ENCODE measurements at regions not wholly inside any gene's neighbourhood (a gene's known extent, or its start where the extent isn't known, plus 50 kb on each side); places are given as distances from the start of the nearest gene placed in this dataset.

DNA sequence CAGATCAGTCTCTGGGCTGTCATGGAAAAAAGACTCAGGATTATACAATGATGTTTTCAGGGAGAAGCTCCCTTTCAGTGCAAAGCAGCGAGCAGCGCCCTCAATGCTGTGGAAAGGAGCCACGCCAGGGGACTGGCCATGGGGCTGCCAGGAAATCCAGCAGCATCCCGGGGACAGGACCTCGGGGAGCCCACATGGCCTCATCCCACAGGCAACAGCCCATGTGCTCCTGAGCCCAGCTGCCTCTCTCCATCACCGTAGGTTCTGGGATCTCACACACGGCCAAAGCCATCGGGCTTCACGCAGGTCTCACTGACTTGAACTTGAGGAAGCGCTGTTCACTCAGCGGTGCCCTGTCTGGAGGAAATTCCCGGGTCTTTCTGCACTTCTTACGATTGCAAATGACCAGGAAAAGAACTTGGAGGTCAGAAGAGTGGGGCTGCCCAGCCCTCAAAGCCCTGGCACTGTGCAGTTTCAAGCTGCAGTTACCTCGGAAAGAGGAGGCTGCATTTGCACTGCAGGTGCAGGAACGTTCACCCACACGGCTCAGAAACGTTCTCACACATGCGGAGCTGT, 125.9 kb upstream of the THBS2 start:
- no peak for TF ChIP-seq POLR2A (IDR thresholded peaks at IDR 0.05)
- TF ChIP-seq, protein P1, sequence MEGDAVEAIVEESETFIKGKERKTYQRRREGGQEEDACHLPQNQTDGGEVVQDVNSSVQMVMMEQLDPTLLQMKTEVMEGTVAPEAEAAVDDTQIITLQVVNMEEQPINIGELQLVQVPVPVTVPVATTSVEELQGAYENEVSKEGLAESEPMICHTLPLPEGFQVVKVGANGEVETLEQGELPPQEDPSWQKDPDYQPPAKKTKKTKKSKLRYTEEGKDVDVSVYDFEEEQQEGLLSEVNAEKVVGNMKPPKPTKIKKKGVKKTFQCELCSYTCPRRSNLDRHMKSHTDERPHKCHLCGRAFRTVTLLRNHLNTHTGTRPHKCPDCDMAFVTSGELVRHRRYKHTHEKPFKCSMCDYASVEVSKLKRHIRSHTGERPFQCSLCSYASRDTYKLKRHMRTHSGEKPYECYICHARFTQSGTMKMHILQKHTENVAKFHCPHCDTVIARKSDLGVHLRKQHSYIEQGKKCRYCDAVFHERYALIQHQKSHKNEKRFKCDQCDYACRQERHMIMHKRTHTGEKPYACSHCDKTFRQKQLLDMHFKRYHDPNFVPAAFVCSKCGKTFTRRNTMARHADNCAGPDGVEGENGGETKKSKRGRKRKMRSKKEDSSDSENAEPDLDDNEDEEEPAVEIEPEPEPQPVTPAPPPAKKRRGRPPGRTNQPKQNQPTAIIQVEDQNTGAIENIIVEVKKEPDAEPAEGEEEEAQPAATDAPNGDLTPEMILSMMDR (IDR thresholded peaks at IDR 0.05): no peak
- DNase-seq: no peak
- Histone ChIP-seq H3K27ac (no peak overlapping the region), H3K4me1 (no peaks in the 10 kb centered on the region), H3K4me3 (no peak overlapping the region), H3K9me3 (peaks cover 0 to 14% (median 0%) of the 10 kb centered on the region in 3 donors), H3K36me3 (no peaks in the 10 kb centered on the region), H3K27me3 (peaks cover 0 to 2% (median 0%) of the 10 kb centered on the region in 4 donors)
- intact Hi-C loops (cut with DNase I): no loop called here
- 82 to 86% methylated on average over 7 to 14 of the region's 18 CpGs for WGBS, 2 donors

DNA sequence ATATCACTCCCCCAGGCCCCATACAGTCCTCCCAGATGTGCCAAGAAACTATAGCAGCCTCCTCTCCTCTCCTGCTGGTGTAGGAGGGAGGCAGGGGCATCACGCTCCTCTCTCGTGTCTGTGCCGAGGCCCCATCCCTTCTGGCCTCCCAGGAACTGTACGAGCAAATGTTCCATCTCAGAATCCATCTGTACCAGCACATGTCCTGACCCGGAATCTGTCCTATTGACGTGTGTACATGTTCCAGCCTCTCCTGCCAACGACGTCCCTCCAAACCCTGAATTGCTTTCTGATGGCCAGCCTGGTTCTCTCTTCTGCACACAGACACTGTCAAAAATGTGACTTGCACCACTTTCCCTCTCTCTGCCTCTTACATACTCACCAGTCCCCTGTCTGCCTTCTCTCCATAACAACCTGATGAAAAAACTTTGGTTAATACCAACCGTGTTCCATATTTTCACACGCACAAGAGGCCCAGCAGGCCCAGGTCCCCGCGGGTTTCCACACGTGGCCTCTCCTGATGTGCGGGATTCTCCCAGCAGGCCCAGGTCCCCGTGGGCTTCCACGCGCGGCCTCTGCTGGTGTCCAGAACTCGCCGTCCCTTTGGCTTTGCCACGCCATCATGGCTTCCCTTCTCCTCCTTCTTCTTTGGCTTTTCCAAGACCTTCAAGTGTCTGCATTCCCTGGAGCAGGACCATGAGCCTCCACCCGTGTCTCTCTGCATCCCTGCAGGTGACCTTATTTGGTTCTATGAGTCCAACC, 125.2 kb upstream of the THBS2 start:
- 90 to 91% methylated on average over 22 of the region's 22 CpGs for WGBS, 2 donors
- Histone ChIP-seq H3K27me3 (peaks cover 0 to 4% (median 0%) of the 10 kb centered on the region in 4 donors), H3K4me1 (no peaks in the 10 kb centered on the region), H3K9me3 (peaks cover 0 to 14% (median 0%) of the 10 kb centered on the region in 3 donors), H3K27ac (no peak overlapping the region), H3K36me3 (no peaks in the 10 kb centered on the region), H3K4me3 (no peak overlapping the region)
- no peak for DNase-seq
- TF ChIP-seq, protein P1 (IDR thresholded peaks at IDR 0.05): no peak
- TF ChIP-seq POLR2A (IDR thresholded peaks at IDR 0.05): no peak
- intact Hi-C loops (cut with DNase I): no loop called here

GRCh38 chr6:169376458-169376857, 122.8 kb upstream of the THBS2 start:
- TF ChIP-seq POLR2A (IDR thresholded peaks at IDR 0.05): no peak
- TF ChIP-seq, protein P1 (IDR thresholded peaks at IDR 0.05): no peak
- no peak overlapping the region for H3K27ac ChIP-seq
- DNase-seq: no peak
- peaks cover 0 to 7% (median 0%) of the 10 kb centered on the region in 3 donors for H3K4me1 ChIP-seq
- H3K27me3 ChIP-seq: peaks cover 0 to 4% (median 0%) of the 10 kb centered on the region in 4 donors
- H3K9me3 ChIP-seq: peaks cover 0 to 14% (median 0%) of the 10 kb centered on the region in 3 donors
- H3K36me3 ChIP-seq: no peaks in the 10 kb centered on the region
- WGBS, 2 donors: 94 to 97% methylated on average over 10 of the region's 10 CpGs
- intact Hi-C loops (cut with DNase I): no loop called here
- no peak overlapping the region for H3K4me3 ChIP-seq

GRCh38 chr6:169372589-169372988, 118.9 kb upstream of the THBS2 start:
- no peak overlapping the region for H3K4me3 ChIP-seq
- peaks cover 0 to 4% (median 0%) of the 10 kb centered on the region in 4 donors for H3K27me3 ChIP-seq
- no peak overlapping the region for H3K27ac ChIP-seq
- intact Hi-C loops (cut with DNase I): no loop called here
- H3K36me3 ChIP-seq: no peaks in the 10 kb centered on the region
- WGBS, 2 donors: 79 to 93% methylated on average over 3 to 4 of the region's 5 CpGs
- H3K9me3 ChIP-seq: peaks cover 0 to 14% (median 0%) of the 10 kb centered on the region in 3 donors
- peaks cover 0 to 22% (median 0%) of the 10 kb centered on the region in 3 donors for H3K4me1 ChIP-seq
- TF ChIP-seq, protein P1 (IDR thresholded peaks at IDR 0.05): no peak
- TF ChIP-seq POLR2A (IDR thresholded peaks at IDR 0.05): no peak
- DNase-seq: no peak

All from esophagus squamous epithelium (tissue), 5 donors.